Nephron (organoid): ENCODE measurements at regions not wholly inside any gene's neighbourhood (a gene's known extent, or its start where the extent isn't known, plus 50 kb on each side); places are given as distances from the start of the nearest gene placed in this dataset.

Experiments used
- H3K27ac Mint-ChIP-seq, 3 experiments: 2 replicates each; pipeline ENCODE4 v1.8.0; 2020; ENCODE audit warnings: mixed read lengths in 3 of 3, mild to moderate bottlenecking in 2 of 3, moderate library complexity in 1 of 3
- H3K27me3 Mint-ChIP-seq: 2 replicates; pipeline ENCODE4 v1.8.0; 2021; ENCODE audit warnings: low read depth, mild to moderate bottlenecking, moderate library complexity, mixed read lengths
- H3K36me3 Mint-ChIP-seq: 2 replicates; pipeline ENCODE4 v1.8.0; 2020; ENCODE audit warnings: low read depth, mixed read lengths
- H3K4me1 Mint-ChIP-seq: 2 replicates; pipeline ENCODE4 v1.8.0; 2020; ENCODE audit warnings: mixed read lengths
- H3K4me3 Mint-ChIP-seq, 3 experiments: 2 replicates each; pipeline ENCODE4 v1.8.0; 2020; ENCODE audit warnings: mild to moderate bottlenecking in 3 of 3, mixed read lengths in 3 of 3, moderate library complexity in 2 of 3
- H3K9me3 Mint-ChIP-seq: 2 replicates; pipeline ENCODE4 v1.8.0; 2020; ENCODE audit warnings: mixed read lengths
- CTCF ChIP-seq, 3 experiments: fragments of 200-600 bp; sonication (generic); IDR thresholded peaks; one replicate each; pipeline ENCODE4 v1.5.0; 2021; ENCODE audit warnings: antibody characterized with exemption in 3 of 3; ENCODE audit not compliant: unreplicated experiment in 3 of 3

- Mint-ChIP-seq H3K4me3 (peak overlapping the region in 2 of 3 experiments; percentile 36 to 45), H3K36me3 (no peaks in the 10 kb centered on the region), H3K27ac (peak overlapping the region; percentile 38 to 71 (median 40)), H3K9me3 (no peaks in the 10 kb centered on the region), H3K4me1 (peaks cover 92% of the 10 kb centered on the region), H3K27me3 (peaks cover 23% of the 10 kb centered on the region)
- TF ChIP-seq CTCF (IDR thresholded peaks at IDR 0.05; ENCODE audit: unreplicated experiment in 3 of 3) = no peak
Observed at GRCh38 chr5:135242866-135243555, 156.0 kb downstream of the MACROH2A1 start.

GRCh38 chr5:135242021-135242865 lies 156.8 kb downstream of the MACROH2A1 start:
- no peak for TF ChIP-seq CTCF (IDR thresholded peaks at IDR 0.05; ENCODE audit: unreplicated experiment in 3 of 3)
- Mint-ChIP-seq H3K27ac (peak overlapping the region; percentile 40 to 69 (median 60)), H3K4me1 (peaks cover 92% of the 10 kb centered on the region), H3K4me3 (peak overlapping the region in 1 of 3 experiments; percentile 48), H3K36me3 (no peaks in the 10 kb centered on the region), H3K9me3 (no peaks in the 10 kb centered on the region), H3K27me3 (peaks cover 20% of the 10 kb centered on the region)

- Mint-ChIP-seq H3K4me3 (no peak overlapping the region), H3K9me3 (no peaks in the 10 kb centered on the region), H3K4me1 (peaks cover 92% of the 10 kb centered on the region), H3K36me3 (no peaks in the 10 kb centered on the region), H3K27ac (peak overlapping the region in 2 of 3 experiments; percentile 55 to 81), H3K27me3 (peaks cover 17% of the 10 kb centered on the region)
- no peak for TF ChIP-seq CTCF (IDR thresholded peaks at IDR 0.05; ENCODE audit: unreplicated experiment in 3 of 3)
Observed at GRCh38 chr5:135241536-135241935, 157.5 kb downstream of the MACROH2A1 start.

- Mint-ChIP-seq H3K4me3 (no peak overlapping the region), H3K4me1 (peaks cover 95% of the 10 kb centered on the region), H3K9me3 (no peaks in the 10 kb centered on the region), H3K36me3 (no peaks in the 10 kb centered on the region), H3K27me3 (peaks cover 21% of the 10 kb centered on the region), H3K27ac (peak overlapping the region in 2 of 3 experiments; percentile 55 to 81)
- no peak for TF ChIP-seq CTCF (IDR thresholded peaks at IDR 0.05; ENCODE audit: unreplicated experiment in 3 of 3)
Observed at GRCh38 chr5:135240781-135241360, 158.2 kb downstream of the MACROH2A1 start.

GRCh38 chr5:135240283-135240633 lies 158.8 kb downstream of the MACROH2A1 start:
- Mint-ChIP-seq H3K27me3 (peaks cover 23% of the 10 kb centered on the region), H3K4me3 (peak overlapping the region in 1 of 3 experiments; percentile 6), H3K4me1 (peaks cover 93% of the 10 kb centered on the region), H3K27ac (peak overlapping the region; percentile 71 to 81 (median 77)), H3K36me3 (no peaks in the 10 kb centered on the region), H3K9me3 (no peaks in the 10 kb centered on the region)
- no peak for TF ChIP-seq CTCF (IDR thresholded peaks at IDR 0.05; ENCODE audit: unreplicated experiment in 3 of 3)
